ENCODE measurements at regions not wholly inside any gene's neighbourhood (a gene's known extent, or its start where the extent isn't known, plus 50 kb on each side); places are given as distances from the start of the nearest gene placed in this dataset.

DNA sequence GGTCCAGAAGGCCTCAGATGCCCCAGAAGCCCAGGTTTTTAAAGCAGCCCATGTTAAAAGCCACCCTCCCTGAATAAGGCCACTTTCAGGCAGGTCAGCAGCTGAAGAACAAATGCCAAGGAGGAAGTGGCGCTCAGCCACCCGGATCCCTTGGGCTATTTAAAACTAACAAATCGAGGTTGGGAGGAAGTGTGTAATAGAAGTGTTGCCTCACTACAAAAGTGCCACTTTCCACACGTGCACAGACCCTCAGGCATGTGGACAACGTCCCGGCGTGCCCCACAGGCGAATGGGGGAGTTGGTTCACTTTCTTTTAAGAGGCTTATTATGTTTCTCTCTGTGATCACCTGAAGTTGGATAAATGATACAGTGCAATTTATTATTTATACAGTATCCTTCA, 173.8 kb upstream of the SALL3 start:
- intact Hi-C loops (cut with DNase I): no loop called here
- DNase-seq (ENCODE audit: extremely low spot score in 2 of 2): no peak
- H3K4me1 ChIP-seq: no peaks in the 10 kb centered on the region
- no peak for TF ChIP-seq POLR2AphosphoS5 (IDR thresholded peaks at IDR 0.05; ENCODE audit: insufficient read depth in 1 of 2, low read depth in 1 of 2)
- TF ChIP-seq, protein P1, sequence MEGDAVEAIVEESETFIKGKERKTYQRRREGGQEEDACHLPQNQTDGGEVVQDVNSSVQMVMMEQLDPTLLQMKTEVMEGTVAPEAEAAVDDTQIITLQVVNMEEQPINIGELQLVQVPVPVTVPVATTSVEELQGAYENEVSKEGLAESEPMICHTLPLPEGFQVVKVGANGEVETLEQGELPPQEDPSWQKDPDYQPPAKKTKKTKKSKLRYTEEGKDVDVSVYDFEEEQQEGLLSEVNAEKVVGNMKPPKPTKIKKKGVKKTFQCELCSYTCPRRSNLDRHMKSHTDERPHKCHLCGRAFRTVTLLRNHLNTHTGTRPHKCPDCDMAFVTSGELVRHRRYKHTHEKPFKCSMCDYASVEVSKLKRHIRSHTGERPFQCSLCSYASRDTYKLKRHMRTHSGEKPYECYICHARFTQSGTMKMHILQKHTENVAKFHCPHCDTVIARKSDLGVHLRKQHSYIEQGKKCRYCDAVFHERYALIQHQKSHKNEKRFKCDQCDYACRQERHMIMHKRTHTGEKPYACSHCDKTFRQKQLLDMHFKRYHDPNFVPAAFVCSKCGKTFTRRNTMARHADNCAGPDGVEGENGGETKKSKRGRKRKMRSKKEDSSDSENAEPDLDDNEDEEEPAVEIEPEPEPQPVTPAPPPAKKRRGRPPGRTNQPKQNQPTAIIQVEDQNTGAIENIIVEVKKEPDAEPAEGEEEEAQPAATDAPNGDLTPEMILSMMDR (IDR thresholded peaks at IDR 0.05): no peak
- TF ChIP-seq POLR2A (IDR thresholded peaks at IDR 0.05): no peak
- H3K27ac ChIP-seq: no peak overlapping the region
- H3K4me3 ChIP-seq: no peak overlapping the region
- no peaks in the 10 kb centered on the region for H3K27me3 ChIP-seq
- no peaks in the 10 kb centered on the region for H3K36me3 ChIP-seq
- H3K9me3 ChIP-seq: no peaks in the 10 kb centered on the region

DNA sequence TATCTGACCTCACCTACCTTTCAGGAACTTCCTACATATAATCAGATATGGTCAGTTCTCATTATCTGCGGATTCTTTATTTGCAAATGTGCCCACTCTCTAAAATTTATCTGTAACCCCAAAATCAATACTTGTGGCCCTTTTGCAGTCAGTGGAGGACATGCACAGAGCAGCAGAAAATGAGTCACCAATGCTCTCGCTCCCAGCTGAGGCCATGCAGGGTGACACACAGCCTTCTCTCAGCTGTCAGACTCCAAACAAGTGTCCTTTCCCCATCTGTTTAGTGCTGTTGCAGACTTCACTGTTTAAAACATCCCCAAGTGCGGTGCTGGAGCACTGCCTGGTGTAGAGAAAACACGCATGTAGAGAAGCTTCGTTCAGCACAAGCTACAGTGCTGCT, 171.9 kb upstream of the SALL3 start:
- no peaks in the 10 kb centered on the region for H3K4me1 ChIP-seq
- no peaks in the 10 kb centered on the region for H3K27me3 ChIP-seq
- no peak overlapping the region for H3K4me3 ChIP-seq
- no peak overlapping the region for H3K27ac ChIP-seq
- no peaks in the 10 kb centered on the region for H3K9me3 ChIP-seq
- TF ChIP-seq, protein P1 (IDR thresholded peaks at IDR 0.05): no peak
- TF ChIP-seq POLR2AphosphoS5 (IDR thresholded peaks at IDR 0.05; ENCODE audit: insufficient read depth in 1 of 2, low read depth in 1 of 2) (no peak), POLR2A (IDR thresholded peaks at IDR 0.05) (no peak)
- H3K36me3 ChIP-seq: no peaks in the 10 kb centered on the region
- intact Hi-C loops (cut with DNase I): no loop called here
- DNase-seq (ENCODE audit: extremely low spot score in 2 of 2): no peak

DNA sequence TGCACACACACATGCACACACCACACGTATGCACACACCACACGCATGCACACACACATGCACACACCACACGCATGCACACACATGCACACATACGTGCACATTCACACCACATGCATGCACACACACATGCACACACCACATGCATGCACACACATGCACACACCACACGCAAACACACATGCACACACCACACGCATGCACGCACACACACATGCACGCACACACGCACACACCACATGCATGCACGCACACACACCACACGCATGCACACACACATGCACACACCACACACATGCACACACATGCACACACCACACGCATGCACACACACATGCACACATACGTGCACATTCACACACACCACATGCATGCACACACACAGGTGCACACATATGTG, 169.8 kb upstream of the SALL3 start:
- no peaks in the 10 kb centered on the region for H3K9me3 ChIP-seq
- intact Hi-C loops (cut with DNase I): no loop called here
- DNase-seq (ENCODE audit: extremely low spot score in 2 of 2): no peak
- no peak overlapping the region for H3K4me3 ChIP-seq
- TF ChIP-seq POLR2A (IDR thresholded peaks at IDR 0.05) (no peak), POLR2AphosphoS5 (IDR thresholded peaks at IDR 0.05; ENCODE audit: insufficient read depth in 1 of 2, low read depth in 1 of 2) (no peak)
- TF ChIP-seq, protein P1 (IDR thresholded peaks at IDR 0.05): no peak
- H3K36me3 ChIP-seq: no peaks in the 10 kb centered on the region
- no peak overlapping the region for H3K27ac ChIP-seq
- peaks cover 5% of the 10 kb centered on the region for H3K4me1 ChIP-seq
- H3K27me3 ChIP-seq: no peaks in the 10 kb centered on the region

DNA sequence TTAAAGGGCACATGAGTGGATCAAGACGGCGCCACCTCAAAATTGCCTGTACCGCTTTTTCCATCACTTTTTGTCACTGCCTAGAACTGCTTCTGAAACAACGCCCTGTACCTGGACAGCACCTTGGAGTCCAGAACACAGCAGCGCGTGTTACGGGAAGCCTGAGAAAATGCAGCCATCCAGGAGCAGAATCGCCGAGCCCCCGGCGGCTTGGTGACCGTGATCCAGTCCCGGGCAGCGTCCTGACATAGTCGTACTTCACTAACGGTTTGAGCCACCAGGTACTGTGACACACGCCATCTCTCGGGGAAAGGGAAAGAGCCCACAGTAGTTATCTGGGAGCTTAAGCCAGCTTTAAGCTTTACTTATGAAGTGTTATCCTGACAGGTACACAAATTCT, 168.9 kb upstream of the SALL3 start:
- no peaks in the 10 kb centered on the region for H3K9me3 ChIP-seq
- no peaks in the 10 kb centered on the region for H3K27me3 ChIP-seq
- no peak for DNase-seq (ENCODE audit: extremely low spot score in 2 of 2)
- no peak overlapping the region for H3K27ac ChIP-seq
- intact Hi-C loops (cut with DNase I): no loop called here
- TF ChIP-seq POLR2AphosphoS5 (IDR thresholded peaks at IDR 0.05; ENCODE audit: insufficient read depth in 1 of 2, low read depth in 1 of 2): no peak
- TF ChIP-seq, protein P1 (IDR thresholded peaks at IDR 0.05): no peak
- no peak overlapping the region for H3K4me3 ChIP-seq
- no peaks in the 10 kb centered on the region for H3K36me3 ChIP-seq
- peaks cover 7% of the 10 kb centered on the region for H3K4me1 ChIP-seq

DNA sequence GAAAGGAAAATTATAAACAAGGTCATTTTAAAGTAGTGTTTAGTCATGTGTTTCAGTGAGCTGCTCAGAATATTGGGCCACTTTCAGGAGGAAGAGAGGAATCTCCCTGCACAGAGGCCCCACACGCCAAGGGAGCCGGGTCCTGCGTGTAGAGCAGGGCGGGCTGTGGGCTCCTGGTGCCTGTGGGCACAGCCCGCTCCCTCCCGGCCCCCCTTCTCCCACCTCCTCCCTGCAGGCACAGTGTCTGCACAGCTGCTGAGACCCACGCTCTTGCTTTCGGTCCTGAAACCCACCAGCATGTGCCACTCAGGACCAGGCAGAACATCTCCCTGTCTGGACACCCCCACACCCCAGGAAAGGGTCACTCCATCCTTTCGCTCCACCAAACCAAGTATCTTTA, 167.6 kb upstream of the SALL3 start:
- intact Hi-C loops (cut with DNase I): no loop called here
- TF ChIP-seq, protein P1 (IDR thresholded peaks at IDR 0.05): no peak
- no peak for TF ChIP-seq POLR2A (IDR thresholded peaks at IDR 0.05)
- no peak for TF ChIP-seq POLR2AphosphoS5 (IDR thresholded peaks at IDR 0.05; ENCODE audit: insufficient read depth in 1 of 2, low read depth in 1 of 2)
- no peaks in the 10 kb centered on the region for H3K27me3 ChIP-seq
- no peak overlapping the region for H3K4me3 ChIP-seq
- DNase-seq (ENCODE audit: extremely low spot score in 2 of 2): no peak
- no peaks in the 10 kb centered on the region for H3K9me3 ChIP-seq
- no peaks in the 10 kb centered on the region for H3K36me3 ChIP-seq
- H3K27ac ChIP-seq: no peak overlapping the region
- H3K4me1 ChIP-seq: peaks cover 7% of the 10 kb centered on the region

All from vagina (tissue), 2 donors.